ENCODE measurements at regions not wholly inside any gene's neighbourhood (a gene's known extent, or its start where the extent isn't known, plus 50 kb on each side); places are given as distances from the start of the nearest gene placed in this dataset.

DNA sequence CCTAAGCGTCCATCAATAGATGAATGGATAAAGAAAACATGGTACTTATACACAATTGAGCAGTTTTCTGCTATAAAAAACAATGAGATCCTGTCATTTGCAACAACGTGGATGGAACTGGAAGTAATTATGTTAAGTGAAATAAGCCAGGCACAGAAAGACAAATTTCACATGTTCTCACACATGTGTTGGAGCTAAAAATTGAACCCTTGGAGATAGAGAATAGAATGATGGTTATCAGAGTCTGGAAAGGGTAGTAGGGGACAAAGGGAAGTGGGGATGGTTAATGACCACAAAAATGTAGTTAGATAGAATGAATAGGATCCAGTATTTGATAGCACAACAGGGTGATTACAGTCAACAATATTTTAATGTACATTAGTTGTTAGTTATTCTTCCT is 1033.5 kb downstream of the HACE1 start:
- Histone ChIP-seq H3K4me3 (no peak overlapping the region), H3K36me3 (ENCODE audit: control insufficient read depth in 2 of 2, insufficient read depth in 2 of 2, low read length in 1 of 2) (no peaks in the 10 kb centered on the region), H3K9ac (ENCODE audit: control insufficient read depth, insufficient read depth, low read length) (no peak overlapping the region), H4K20me1 (ENCODE audit: control insufficient read depth, insufficient read depth) (no peaks in the 10 kb centered on the region), H3K27me3 (replicated peaks in 1 of 2; ENCODE audit: control insufficient read depth in 2 of 2, insufficient read depth in 2 of 2, low read length in 1 of 2) (no peaks in the 10 kb centered on the region), H3K4me2 (ENCODE audit: control insufficient read depth, insufficient read depth) (no peak overlapping the region), H3K9me3 (replicated peaks; ENCODE audit: control insufficient read depth, insufficient read depth, low read length) (no peaks in the 10 kb centered on the region), H3K79me2 (ENCODE audit: control insufficient read depth, insufficient read depth, low read length) (no peaks in the 10 kb centered on the region), H3K27ac (ENCODE audit: control insufficient read depth, insufficient read depth) (no peak overlapping the region), H2AFZ (ENCODE audit: control insufficient read depth, low read depth, low read length) (no peak overlapping the region), H3K4me1 (ENCODE audit: control insufficient read depth, insufficient read depth, low read length) (no peaks in the 10 kb centered on the region)
- FAIRE-seq = no peak
- ChIA-PET POLR2A (no interaction called here), SMC1A (ENCODE audit: uncharacterized antibody, unreplicated experiment) (interaction anchor here (0.6 kb wide), 1 partner anchor 968 kb away, joined by 3 read pairs; no protein-coding TSS in a partner anchor), RAD21 (ENCODE audit: unreplicated experiment) (no interaction called here), CTCF (no interaction called here)
- BruUV-seq (replicated peaks) = no TSS peak
- no peak for TF ChIP-seq FOXK2 (IDR thresholded peaks at IDR 0.05)
- TF ChIP-seq, protein P1, sequence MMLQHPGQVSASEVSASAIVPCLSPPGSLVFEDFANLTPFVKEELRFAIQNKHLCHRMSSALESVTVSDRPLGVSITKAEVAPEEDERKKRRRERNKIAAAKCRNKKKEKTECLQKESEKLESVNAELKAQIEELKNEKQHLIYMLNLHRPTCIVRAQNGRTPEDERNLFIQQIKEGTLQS (IDR thresholded peaks at IDR 0.05; ENCODE audit: borderline replicate concordance, extremely low read depth, low read depth, low read length) = no peak
- TF ChIP-seq NFYB (IDR thresholded peaks at IDR 0.05; ENCODE audit: insufficient read depth, low read depth, low read length) = no peak
- TF ChIP-seq, protein P2, sequence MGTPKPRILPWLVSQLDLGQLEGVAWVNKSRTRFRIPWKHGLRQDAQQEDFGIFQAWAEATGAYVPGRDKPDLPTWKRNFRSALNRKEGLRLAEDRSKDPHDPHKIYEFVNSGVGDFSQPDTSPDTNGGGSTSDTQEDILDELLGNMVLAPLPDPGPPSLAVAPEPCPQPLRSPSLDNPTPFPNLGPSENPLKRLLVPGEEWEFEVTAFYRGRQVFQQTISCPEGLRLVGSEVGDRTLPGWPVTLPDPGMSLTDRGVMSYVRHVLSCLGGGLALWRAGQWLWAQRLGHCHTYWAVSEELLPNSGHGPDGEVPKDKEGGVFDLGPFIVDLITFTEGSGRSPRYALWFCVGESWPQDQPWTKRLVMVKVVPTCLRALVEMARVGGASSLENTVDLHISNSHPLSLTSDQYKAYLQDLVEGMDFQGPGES (IDR thresholded peaks at IDR 0.05) = no peak
- TF ChIP-seq FOXM1 (IDR thresholded peaks at IDR 0.05; ENCODE audit: low read depth, low read length) = no peak
- TF ChIP-seq, protein P3, sequence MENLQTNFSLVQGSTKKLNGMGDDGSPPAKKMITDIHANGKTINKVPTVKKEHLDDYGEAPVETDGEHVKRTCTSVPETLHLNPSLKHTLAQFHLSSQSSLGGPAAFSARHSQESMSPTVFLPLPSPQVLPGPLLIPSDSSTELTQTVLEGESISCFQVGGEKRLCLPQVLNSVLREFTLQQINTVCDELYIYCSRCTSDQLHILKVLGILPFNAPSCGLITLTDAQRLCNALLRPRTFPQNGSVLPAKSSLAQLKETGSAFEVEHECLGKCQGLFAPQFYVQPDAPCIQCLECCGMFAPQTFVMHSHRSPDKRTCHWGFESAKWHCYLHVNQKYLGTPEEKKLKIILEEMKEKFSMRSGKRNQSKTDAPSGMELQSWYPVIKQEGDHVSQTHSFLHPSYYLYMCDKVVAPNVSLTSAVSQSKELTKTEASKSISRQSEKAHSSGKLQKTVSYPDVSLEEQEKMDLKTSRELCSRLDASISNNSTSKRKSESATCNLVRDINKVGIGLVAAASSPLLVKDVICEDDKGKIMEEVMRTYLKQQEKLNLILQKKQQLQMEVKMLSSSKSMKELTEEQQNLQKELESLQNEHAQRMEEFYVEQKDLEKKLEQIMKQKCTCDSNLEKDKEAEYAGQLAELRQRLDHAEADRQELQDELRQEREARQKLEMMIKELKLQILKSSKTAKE (IDR thresholded peaks at IDR 0.05; ENCODE audit: low read depth, poor library complexity, severe bottlenecking) = no peak
- TF ChIP-seq MEF2B (IDR thresholded peaks at IDR 0.05; ENCODE audit: partially characterized antibody, poor library complexity, severe bottlenecking) = no peak
- TF ChIP-seq, protein P4, sequence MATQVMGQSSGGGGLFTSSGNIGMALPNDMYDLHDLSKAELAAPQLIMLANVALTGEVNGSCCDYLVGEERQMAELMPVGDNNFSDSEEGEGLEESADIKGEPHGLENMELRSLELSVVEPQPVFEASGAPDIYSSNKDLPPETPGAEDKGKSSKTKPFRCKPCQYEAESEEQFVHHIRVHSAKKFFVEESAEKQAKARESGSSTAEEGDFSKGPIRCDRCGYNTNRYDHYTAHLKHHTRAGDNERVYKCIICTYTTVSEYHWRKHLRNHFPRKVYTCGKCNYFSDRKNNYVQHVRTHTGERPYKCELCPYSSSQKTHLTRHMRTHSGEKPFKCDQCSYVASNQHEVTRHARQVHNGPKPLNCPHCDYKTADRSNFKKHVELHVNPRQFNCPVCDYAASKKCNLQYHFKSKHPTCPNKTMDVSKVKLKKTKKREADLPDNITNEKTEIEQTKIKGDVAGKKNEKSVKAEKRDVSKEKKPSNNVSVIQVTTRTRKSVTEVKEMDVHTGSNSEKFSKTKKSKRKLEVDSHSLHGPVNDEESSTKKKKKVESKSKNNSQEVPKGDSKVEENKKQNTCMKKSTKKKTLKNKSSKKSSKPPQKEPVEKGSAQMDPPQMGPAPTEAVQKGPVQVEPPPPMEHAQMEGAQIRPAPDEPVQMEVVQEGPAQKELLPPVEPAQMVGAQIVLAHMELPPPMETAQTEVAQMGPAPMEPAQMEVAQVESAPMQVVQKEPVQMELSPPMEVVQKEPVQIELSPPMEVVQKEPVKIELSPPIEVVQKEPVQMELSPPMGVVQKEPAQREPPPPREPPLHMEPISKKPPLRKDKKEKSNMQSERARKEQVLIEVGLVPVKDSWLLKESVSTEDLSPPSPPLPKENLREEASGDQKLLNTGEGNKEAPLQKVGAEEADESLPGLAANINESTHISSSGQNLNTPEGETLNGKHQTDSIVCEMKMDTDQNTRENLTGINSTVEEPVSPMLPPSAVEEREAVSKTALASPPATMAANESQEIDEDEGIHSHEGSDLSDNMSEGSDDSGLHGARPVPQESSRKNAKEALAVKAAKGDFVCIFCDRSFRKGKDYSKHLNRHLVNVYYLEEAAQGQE (IDR thresholded peaks at IDR 0.05; ENCODE audit: low read depth, low read length) = no peak
- DNase-seq (ENCODE audit: low read depth, low spot score) = no peak
- intact Hi-C loops (cut with micrococcal nuclease; ENCODE audit: unreplicated experiment) = no loop called here
- ATAC-seq = no peak
- in situ Hi-C loops (cut with MboI) = no loop called here
- WGBS (ENCODE audit: insufficient coverage, insufficient replicate concordance, low lambda C conversion rate, missing lambda C conversion rate) = 0% methylated on average over 2 of the region's 2 CpGs
